ENCODE measurements at regions not wholly inside any gene's neighbourhood (a gene's known extent, or its start where the extent isn't known, plus 50 kb on each side); places are given as distances from the start of the nearest gene placed in this dataset.

DNA sequence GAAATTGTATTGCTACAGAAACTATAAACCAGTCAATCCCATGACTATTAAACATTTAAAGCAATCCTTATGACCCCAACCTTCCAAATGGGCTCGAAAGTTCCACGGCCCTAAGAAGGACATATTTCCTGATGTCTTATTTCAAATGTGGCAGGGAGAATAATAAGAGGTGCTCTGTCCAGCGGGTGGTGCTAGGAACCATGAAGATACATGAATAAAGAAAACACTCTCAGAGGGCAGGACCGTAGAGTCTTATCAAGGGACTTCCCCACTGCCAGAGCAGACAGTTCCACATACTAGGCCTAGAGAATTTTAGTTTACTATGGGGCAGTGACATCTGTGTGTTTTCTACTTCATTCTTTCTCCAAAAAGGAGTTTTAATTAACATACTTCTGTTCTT is 187.1 kb upstream of the PIK3C3 start:
- intact Hi-C loops (cut with DNase I) = no loop called here
- Histone ChIP-seq H3K4me3 (no peak overlapping the region), H3K4me1 (no peaks in the 10 kb centered on the region), H3K27me3 (ENCODE audit: low read depth) (no peaks in the 10 kb centered on the region), H3K9me3 (no peaks in the 10 kb centered on the region), H3K27ac (no peak overlapping the region), H3K36me3 (no peaks in the 10 kb centered on the region)
- no peak for ATAC-seq
- DNase-seq = no peak
- TF ChIP-seq, protein P1, sequence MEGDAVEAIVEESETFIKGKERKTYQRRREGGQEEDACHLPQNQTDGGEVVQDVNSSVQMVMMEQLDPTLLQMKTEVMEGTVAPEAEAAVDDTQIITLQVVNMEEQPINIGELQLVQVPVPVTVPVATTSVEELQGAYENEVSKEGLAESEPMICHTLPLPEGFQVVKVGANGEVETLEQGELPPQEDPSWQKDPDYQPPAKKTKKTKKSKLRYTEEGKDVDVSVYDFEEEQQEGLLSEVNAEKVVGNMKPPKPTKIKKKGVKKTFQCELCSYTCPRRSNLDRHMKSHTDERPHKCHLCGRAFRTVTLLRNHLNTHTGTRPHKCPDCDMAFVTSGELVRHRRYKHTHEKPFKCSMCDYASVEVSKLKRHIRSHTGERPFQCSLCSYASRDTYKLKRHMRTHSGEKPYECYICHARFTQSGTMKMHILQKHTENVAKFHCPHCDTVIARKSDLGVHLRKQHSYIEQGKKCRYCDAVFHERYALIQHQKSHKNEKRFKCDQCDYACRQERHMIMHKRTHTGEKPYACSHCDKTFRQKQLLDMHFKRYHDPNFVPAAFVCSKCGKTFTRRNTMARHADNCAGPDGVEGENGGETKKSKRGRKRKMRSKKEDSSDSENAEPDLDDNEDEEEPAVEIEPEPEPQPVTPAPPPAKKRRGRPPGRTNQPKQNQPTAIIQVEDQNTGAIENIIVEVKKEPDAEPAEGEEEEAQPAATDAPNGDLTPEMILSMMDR (IDR thresholded peaks at IDR 0.05) = no peak

DNA sequence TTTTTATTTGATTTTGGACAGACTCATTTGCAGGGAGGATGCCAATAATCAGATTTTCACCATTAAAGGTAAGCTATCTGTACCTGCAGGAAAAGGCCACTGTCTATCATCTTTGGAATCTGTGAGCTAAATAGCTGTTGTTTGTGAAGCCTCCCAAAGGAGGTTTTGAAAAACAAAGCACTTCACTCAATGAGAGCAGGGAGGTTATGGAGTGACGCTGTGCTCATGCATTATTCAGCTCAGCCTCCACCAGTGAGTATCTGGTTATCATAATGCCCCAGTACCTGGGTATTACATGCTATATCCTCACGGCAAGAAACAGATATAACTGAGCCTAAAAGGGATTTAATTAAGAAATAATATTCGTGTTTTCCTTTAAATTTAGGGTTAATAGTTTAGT is 189.6 kb upstream of the PIK3C3 start:
- no peaks in the 10 kb centered on the region for H3K4me1 ChIP-seq
- intact Hi-C loops (cut with DNase I) = no loop called here
- no peak for ATAC-seq
- no peaks in the 10 kb centered on the region for H3K36me3 ChIP-seq
- H3K9me3 ChIP-seq = no peaks in the 10 kb centered on the region
- DNase-seq = no peak
- TF ChIP-seq, protein P1 (IDR thresholded peaks at IDR 0.05) = no peak
- no peak overlapping the region for H3K4me3 ChIP-seq
- H3K27ac ChIP-seq = no peak overlapping the region
- H3K27me3 ChIP-seq (ENCODE audit: low read depth) = no peaks in the 10 kb centered on the region

DNA sequence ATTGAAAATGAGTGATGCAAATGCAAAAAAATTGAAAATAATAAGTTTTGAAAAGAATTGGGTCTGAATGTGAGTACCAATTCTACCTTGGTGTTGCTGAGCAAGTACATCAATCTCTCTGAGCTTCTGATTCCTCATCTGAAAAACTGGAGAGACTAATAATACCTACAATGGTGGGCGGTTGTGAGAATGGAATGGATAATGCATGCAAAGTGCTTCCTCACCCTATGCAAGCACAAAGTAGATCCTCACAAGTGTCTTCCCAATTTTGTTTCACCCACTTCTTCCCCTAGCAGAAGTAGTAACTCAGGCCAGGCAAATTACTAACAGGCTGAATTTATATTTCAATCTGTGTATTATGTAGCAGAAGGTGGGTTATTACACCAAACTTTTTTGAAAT is 191.7 kb upstream of the PIK3C3 start:
- no peak overlapping the region for H3K27ac ChIP-seq
- H3K4me1 ChIP-seq = no peaks in the 10 kb centered on the region
- TF ChIP-seq, protein P1 (IDR thresholded peaks at IDR 0.05) = no peak
- no peaks in the 10 kb centered on the region for H3K27me3 ChIP-seq (ENCODE audit: low read depth)
- no peak overlapping the region for H3K4me3 ChIP-seq
- no peaks in the 10 kb centered on the region for H3K9me3 ChIP-seq
- DNase-seq (no peak), ATAC-seq (no peak)
- intact Hi-C loops (cut with DNase I) = no loop called here
- no peaks in the 10 kb centered on the region for H3K36me3 ChIP-seq

- H3K27me3 ChIP-seq (ENCODE audit: low read depth) = no peaks in the 10 kb centered on the region
- DNase-seq = no peak
- H3K4me1 ChIP-seq = no peaks in the 10 kb centered on the region
- H3K9me3 ChIP-seq = no peaks in the 10 kb centered on the region
- no peak for ATAC-seq
- TF ChIP-seq, protein P1 (IDR thresholded peaks at IDR 0.05) = no peak
- no peak overlapping the region for H3K4me3 ChIP-seq
- no peak overlapping the region for H3K27ac ChIP-seq
- intact Hi-C loops (cut with DNase I) = no loop called here
- no peaks in the 10 kb centered on the region for H3K36me3 ChIP-seq
Observed at GRCh38 chr18:41761333-41762018, 193.6 kb upstream of the PIK3C3 start.

DNA sequence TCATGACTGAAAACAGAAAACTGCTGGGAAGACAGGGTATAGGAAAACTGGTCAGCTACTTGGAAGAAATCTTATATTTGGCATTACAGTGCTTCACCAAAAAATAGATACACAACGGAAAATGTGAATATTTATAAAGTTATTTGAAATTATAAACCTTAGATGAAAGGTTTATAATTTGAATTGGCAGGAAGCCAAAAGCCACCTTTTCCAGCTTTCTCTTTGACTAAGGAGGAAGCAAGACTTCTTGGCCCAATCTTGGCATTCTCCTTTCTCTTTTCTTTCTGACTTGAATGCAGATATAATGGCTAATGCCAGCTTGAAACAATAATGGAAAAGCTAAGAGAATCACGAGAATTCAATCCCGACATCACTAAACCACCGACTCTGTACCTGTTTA is 196.5 kb upstream of the PIK3C3 start:
- Histone ChIP-seq H3K27me3 (ENCODE audit: low read depth) (no peaks in the 10 kb centered on the region), H3K27ac (no peak overlapping the region), H3K4me1 (no peaks in the 10 kb centered on the region), H3K9me3 (no peaks in the 10 kb centered on the region), H3K36me3 (no peaks in the 10 kb centered on the region), H3K4me3 (no peak overlapping the region)
- DNase-seq (no peak), ATAC-seq (no peak)
- TF ChIP-seq, protein P1 (IDR thresholded peaks at IDR 0.05) = no peak
- intact Hi-C loops (cut with DNase I) = no loop called here
